DND-41 (cell line): ENCODE measurements at regions not wholly inside any gene's neighbourhood (a gene's known extent, or its start where the extent isn't known, plus 50 kb on each side); places are given as distances from the start of the nearest gene placed in this dataset.

ENCODE experiments used
- CTCF ChIP-seq: IDR thresholded peaks from 2 replicates; pipeline ENCODE4 v1.5.1; 2012; ENCODE audit warnings: borderline replicate concordance, low read length, moderate library complexity, mild to moderate bottlenecking; ENCODE audit not compliant: poor library complexity, severe bottlenecking; ENCODE audit errors: extremely low read depth
- EZH2 ChIP-seq: IDR thresholded peaks from 3 replicates; pipeline ENCODE4 v1.6.1; 2012; ENCODE audit warnings: borderline replicate concordance, low read depth, mild to moderate bottlenecking, moderate library complexity, low read length, inconsistent platforms; ENCODE audit not compliant: severe bottlenecking

- no peak for TF ChIP-seq CTCF
- no peak for TF ChIP-seq EZH2
Measured at GRCh38 chr10:58107506-58107905, 160.2 kb downstream of the IPMK start.
